ENCODE measurements at regions not wholly inside any gene's neighbourhood (a gene's known extent, or its start where the extent isn't known, plus 50 kb on each side); places are given as distances from the start of the nearest gene placed in this dataset.
A peak's percentile ranks its signal among the peaks of the same experiment; 100 is the strongest.
"Not testable (repeated sequence)": the region's sequence is repeated elsewhere in the genome, so short reads cannot be mapped to it uniquely, and the experiment has no call there.

GRCh38 chr10:33468006-33468405 is 133.5 kb upstream of the NRP1 start:
- DNase-seq (ENCODE audit: low spot score), result not testable (repeated sequence)

GRCh38 chr10:33465747-33466146 is 131.3 kb upstream of the NRP1 start:
- DNase-seq (ENCODE audit: low spot score), result no peak

GRCh38 chr10:33463011-33463410 is 128.5 kb upstream of the NRP1 start:
- DNase-seq (ENCODE audit: low spot score), result no peak

GRCh38 chr10:33461295-33461640 is 126.8 kb upstream of the NRP1 start:
- no peak for DNase-seq (ENCODE audit: low spot score)

GRCh38 chr10:33460505-33461294 is 126.2 kb upstream of the NRP1 start:
- no peak for DNase-seq (ENCODE audit: low spot score)

GRCh38 chr10:33459602-33460001 is 125.1 kb upstream of the NRP1 start:
- no peak for DNase-seq (ENCODE audit: low spot score)

- no peak for DNase-seq (ENCODE audit: low spot score)
Measured at GRCh38 chr10:33455029-33455428, 120.6 kb upstream of the NRP1 start.

- no peak for DNase-seq (ENCODE audit: low spot score)
Measured at GRCh38 chr10:33454554-33454953, 120.1 kb upstream of the NRP1 start.

- DNase-seq (ENCODE audit: low spot score), result peak; percentile 83
Measured at GRCh38 chr10:33453081-33454025, 118.9 kb upstream of the NRP1 start.

- DNase-seq (ENCODE audit: low spot score), result no peak
Measured at GRCh38 chr10:33448421-33449140, 114.1 kb upstream of the NRP1 start.

GRCh38 chr10:33441561-33441960 is 107.1 kb upstream of the NRP1 start:
- peak; percentile 48 for DNase-seq (ENCODE audit: low spot score)

- DNase-seq (ENCODE audit: low spot score), result no peak
Measured at GRCh38 chr10:33434933-33435332, 100.5 kb upstream of the NRP1 start.

GRCh38 chr10:33428682-33429081 is 94.2 kb upstream of the NRP1 start:
- DNase-seq (ENCODE audit: low spot score), result no peak

GRCh38 chr10:33423154-33423529 is 88.7 kb upstream of the NRP1 start:
- no peak for DNase-seq (ENCODE audit: low spot score)

GRCh38 chr10:33422471-33423153 is 88.1 kb upstream of the NRP1 start:
- DNase-seq (ENCODE audit: low spot score), result no peak

GRCh38 chr10:33421789-33422462 is 87.5 kb upstream of the NRP1 start:
- peak; percentile 31 for DNase-seq (ENCODE audit: low spot score)

GRCh38 chr10:33419311-33419710 is 84.8 kb upstream of the NRP1 start:
- DNase-seq (ENCODE audit: low spot score), result no peak

GRCh38 chr10:33418301-33418700 is 83.8 kb upstream of the NRP1 start:
- DNase-seq (ENCODE audit: low spot score), result no peak

- no peak for DNase-seq (ENCODE audit: low spot score)
Measured at GRCh38 chr10:33416691-33417090, 82.2 kb upstream of the NRP1 start.

GRCh38 chr10:33416209-33416608 is 81.7 kb upstream of the NRP1 start:
- DNase-seq (ENCODE audit: low spot score), result no peak

- DNase-seq (ENCODE audit: low spot score), result no peak
Measured at GRCh38 chr10:33414841-33415240, 80.4 kb upstream of the NRP1 start.

Measured in RKO (cell line).